ENCODE measurements at regions not wholly inside any gene's neighbourhood (a gene's known extent, or its start where the extent isn't known, plus 50 kb on each side); places are given as distances from the start of the nearest gene placed in this dataset.
A peak's percentile ranks its signal among the peaks of the same experiment; 100 is the strongest.

DNA sequence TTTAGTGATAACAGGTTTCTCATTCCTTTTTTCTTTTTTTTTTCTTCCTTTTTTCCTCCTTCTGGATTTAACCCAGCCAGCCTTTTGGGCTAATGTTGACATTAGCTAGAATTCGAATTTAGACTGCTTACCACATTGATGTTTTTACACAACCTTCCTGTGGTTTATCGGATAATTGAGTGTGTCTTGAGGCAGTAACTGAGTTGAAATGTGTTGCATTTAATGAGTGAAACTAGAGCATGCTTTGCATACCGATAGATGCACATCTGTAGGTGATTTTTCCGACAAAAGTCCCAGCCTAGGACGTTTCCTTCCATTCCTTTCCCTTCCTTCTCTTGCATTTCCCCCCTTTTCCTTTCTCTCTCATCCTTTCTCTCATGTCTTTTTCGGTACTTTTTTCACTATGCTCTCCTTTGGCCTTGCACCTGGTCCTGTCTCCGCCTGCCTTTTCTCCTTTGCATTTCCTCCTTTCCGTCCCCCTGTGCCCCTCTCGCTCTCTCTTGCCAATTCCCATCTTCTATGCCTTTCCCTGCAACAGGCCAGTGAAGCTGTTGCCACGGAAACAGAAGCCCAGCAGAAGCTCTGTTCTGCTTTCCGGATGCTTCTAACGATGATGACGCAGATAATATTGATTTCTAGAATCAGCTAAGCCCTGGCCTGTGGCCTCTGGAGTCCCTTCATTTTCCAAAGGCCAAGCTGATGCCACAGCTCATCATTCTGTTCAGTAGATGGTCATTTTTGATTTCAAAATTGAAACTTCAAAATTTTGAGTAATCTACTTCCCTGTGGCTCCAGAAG, 76.1 kb downstream of the SLC25A47 start:
- DNase-seq (ENCODE audit: low spot score): no peak

DNA sequence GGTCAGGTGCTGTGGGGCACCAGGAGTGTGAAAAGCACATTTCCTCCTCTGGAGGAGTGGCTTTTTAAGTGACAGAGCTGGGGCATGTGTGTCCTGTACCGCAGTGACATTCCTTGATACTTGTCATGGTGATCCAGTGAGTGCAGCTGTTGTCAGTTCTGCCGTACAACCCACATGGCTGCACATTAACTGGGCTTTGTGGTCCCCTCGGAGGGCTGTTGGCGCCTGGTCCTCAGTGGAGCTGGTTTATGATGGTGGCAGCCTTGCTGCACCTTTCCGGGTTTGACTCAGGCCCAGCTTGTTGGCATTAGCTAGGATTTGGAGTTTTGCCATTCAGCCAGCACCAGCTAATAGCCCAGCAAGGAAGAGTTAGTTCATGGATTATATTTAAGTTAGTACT, 77.0 kb downstream of the SLC25A47 start:
- peak; percentile 46 for DNase-seq (ENCODE audit: low spot score)

DNA sequence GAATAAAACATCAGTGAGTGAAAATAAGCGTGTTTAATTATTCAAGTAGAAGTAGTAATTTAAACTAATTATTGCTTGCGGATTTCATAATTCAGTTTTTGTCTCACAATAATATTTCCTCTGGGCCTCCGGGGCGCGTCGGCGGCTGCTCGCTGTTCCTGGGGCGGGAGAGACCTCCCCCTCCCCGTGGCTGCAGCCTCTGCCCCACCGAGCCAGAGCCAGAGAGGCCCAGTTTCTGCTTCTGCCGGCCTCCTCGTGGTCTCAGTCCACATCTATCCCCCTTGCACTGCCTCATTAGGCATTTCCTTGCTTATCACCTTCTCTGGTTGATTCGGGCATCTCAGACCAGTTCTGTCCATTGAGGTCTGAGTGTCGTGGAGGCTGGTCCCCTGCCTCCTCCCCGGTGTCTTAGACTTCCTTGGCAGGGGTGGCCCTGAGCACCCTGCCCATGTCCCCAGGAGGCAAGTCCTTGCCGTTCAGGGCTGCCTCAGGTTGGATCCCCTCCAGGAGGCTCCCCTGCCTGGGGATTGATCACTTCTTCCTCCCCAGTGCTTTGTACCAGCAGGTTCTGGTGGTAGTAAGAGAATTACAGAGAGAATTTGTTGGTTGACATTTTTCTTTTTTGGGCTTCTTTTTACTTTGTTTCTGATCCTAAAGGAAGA, 78.0 kb downstream of the SLC25A47 start:
- DNase-seq (ENCODE audit: low spot score): no peak

DNA sequence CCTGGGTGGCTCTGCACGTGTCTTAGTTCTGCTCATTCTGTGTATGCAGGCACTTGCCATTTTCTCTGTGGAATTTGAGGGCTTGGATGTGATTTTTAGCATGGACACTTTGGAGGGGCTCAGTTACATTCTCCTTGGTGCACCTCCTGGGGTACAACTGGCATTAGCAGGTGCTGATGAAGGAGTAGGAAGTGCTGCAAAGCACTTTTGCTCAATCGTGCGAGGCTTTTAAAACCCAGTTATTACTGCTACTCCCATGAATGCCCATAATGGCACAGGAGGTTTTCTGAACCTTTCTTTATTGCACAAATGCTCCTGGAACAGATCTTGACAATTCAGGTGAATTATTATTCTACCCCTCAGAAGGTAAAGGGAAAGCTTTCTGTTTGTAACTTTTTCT, 78.7 kb downstream of the SLC25A47 start:
- DNase-seq (ENCODE audit: low spot score): no peak

DNA sequence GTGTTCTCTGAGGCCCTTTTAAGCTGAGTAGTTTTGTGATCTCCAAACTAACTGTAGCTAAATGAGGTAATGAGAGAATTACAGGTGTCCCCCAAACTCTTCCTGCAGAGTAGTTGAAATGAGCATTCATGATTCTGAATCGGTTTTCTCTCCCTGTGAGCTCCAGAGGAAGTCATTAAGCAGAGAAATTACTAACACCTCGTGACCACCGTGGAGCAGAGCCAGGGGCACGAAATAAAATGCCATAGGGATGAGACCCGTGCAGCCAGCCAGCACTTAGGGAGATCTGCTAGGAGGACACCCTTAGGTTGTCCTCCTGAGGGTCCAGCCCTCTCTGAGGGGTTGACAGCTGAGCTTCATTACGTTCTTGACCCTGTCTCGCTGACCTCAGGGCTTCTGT, 79.5 kb downstream of the SLC25A47 start:
- DNase-seq (ENCODE audit: low spot score): no peak

DNA sequence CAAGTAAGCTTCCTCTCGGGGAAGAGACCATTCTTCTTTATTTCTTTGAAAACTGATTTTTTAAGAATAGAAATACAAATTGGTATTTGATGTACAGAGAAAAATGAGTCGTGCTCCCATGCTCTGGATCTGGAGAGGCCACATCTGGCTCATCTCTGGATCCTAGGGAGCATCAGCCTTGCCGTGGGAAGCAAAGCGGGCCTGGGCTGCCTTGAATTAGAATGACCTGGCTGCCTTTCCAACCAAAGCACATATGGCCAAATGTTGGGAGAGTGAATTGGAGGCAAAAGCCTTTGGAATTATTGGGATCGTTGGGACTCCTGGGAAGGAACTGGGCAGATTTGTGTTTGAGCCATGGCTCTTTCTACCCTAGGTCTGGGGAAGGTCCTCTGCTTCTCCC, 80.0 kb downstream of the SLC25A47 start:
- DNase-seq (ENCODE audit: low spot score): no peak

DNA sequence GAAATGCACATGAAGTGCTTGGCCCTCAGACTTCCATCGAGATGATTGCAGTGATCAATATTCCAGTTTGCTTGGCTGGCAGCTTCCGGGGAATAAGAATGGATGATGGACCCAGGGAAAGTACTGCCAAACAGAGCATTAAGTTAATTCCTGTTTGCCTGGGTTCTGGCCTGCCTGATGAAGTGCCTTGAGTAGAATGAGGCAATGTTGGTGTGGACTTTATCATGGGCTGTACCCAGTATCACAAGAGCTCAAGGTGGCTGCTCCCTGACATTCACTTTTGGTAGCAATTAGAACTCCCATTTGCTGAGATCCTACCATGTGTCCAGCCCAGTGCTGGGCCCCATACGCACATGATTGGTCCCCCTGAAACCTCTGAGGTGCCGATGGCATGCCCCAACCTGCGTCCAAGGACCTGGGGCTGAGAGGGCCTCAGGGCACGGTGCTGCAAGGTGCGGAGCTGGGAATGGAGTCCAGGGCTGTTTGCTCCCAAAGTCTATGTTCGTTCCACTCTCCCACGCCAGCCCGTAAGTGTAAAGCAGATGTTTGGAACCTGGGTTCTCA, 80.7 kb downstream of the SLC25A47 start:
- DNase-seq (ENCODE audit: low spot score): no peak

DNA sequence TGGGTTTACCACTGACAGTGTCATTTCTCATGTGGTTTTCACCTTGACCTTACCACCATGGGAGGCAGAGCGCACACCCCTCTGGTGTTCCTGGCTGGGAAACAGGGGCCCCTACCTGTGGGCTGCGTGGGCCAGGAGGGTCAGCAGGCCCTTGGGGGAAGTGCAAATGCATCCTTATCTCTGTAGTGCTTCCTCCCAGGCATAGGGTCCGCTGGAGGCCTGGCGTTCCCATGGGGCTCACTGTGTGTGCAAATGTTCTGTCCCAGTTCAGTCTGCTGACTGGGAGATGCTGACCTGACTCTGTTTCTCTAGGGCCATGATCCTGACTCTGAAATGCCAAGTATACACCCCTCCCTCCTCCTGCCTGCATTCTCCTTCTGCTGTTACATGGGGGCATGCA, 81.3 kb downstream of the SLC25A47 start:
- no peak for DNase-seq (ENCODE audit: low spot score)

DNA sequence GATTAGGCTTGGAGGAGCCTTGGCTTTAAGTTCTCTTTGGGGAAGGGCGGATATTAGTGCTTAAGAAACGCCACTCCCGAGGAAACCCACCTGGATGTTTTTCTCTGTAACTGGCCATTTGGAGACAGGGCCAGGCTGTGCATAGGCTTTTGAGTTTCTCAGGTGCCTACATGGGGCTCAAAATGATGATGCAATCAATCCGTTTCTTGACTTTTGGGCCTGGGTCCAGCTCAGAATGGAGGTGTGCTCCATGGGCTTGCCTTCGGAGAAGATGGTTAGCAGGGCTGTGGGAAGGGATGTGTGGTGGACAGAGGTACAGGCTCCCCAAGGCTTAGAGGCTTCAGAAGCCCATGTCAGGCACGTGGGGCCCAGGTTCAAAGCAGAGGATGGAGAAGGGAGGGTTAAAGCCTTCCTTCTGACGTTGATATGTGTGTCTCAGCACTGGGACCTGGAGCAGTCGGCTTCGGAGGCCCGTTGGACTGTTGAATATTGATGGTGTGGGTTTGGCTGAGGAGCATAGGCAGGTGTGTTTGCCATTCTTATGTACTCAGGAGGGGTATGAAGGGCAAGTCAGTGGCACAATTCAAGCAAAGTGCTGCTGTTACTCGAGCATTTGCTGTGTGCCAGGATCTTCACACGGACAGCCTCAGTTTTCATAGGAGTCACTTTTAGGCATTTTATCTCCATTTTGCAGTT, 82.8 kb downstream of the SLC25A47 start:
- DNase-seq (ENCODE audit: low spot score): no peak

DNA sequence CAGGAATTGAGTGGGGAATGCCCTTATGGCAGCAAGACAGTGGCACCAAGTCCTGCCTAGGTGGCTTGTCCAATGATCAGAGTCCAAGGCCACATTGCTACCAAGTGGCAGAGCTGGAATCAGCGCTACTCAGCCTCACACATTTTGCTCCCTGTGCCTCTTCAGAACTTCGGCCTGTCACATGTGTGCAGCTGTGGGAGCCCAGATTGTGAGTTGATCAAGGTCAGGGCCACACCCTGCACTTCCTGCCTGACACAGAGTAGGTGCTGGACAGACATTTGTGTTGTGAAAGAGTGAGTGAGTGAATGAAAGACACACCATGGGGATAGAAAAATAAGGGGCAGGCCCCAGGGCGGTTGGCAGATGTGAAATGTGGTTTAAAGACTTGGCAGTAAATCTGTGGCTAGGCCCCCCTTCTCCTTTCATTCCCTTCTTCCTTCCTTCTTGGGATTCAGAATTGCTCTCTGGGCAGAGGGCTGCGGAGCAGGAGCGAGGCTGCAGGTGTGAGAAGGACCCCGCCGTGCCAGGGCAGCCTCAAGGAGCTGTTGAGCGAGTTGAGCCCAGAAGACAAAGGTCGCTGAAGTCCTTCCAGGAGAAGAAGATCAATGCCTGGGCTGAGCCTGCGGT, 83.5 kb downstream of the SLC25A47 start:
- DNase-seq (ENCODE audit: low spot score): peak; percentile 77

DNA sequence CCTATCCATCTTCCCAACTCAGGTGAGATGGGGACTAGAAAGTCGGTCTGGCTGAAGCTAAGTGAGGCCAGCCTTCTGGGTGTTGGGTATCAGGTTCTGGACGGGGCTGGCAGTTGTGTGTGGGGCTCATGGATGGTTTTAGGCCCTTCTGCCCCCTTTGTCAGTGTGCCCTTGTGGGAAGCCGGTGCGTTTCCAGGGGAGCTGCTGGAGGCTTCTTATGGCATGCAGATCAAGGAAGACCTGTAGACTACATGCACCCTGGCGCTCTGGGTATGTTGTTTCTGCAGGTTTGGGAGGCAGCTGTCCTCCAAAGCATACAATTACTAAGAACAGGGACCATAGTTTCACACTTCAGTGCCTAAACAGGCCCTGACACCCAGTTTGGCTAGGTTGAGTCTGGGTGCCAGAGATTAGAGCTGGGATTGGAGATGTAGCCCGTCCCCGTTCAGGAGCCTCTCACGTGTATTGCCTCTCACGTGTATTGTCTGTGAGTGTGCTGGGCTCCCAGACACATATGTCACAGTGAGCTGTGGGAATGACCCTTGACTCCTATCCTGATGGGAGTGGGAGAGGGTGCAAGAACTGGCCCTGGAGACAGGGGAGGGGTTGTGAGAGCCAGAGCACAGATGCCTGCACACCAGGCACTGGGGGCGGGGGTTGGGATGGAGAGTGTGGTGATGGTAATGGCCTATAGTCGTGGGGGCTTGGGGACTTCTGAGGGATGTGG, 84.4 kb downstream of the SLC25A47 start:
- DNase-seq (ENCODE audit: low spot score): no peak

DNA sequence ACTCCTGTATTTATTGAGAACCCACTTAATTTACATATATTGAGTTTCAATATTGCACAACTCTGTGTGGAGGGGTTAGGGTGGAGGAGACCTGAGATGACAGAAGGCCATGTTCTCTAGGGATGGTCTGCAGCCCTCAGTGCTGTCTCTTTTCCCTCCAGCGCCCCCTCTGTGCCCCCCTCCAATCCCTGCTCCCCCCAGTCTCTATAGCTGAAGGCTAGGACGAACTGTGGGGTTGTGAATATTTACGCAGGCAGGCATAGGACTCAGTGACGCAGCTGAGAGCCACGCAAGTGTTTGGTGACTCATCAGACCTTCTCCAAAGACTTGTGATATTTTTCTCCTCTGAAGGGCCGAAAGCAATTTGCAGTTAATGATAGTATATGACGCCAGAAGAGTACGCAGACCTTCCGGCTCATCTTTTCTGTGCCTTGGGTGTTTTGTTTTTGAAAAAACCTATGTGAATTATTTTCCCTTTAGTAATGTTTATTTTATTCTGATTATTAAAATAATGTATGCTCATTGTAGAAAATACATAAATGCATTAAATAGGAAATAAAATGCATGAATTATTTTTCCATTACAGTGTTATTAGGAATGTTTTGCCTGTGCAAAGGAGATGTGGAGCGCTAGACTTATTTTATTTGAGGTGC, 85.3 kb downstream of the SLC25A47 start:
- DNase-seq (ENCODE audit: low spot score): peak; percentile 48

DNA sequence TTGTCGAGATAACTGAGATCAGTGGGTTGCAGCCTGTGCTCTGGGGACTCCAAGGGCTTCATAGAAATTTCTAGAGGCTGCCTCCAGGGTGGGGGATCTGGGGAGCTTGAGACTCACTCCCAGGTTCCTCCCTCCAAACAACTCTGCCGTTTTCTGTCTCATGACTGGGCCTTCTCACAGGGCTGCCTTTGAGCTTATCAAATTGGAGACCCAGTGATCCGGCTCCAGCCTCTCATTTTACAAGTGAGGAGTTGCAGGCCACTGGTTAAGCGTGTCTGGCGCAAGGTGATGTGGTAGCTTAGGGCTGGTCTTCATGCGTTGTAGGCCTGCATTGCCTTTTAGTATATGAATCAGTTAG, 85.8 kb downstream of the SLC25A47 start:
- no peak for DNase-seq (ENCODE audit: low spot score)

DNA sequence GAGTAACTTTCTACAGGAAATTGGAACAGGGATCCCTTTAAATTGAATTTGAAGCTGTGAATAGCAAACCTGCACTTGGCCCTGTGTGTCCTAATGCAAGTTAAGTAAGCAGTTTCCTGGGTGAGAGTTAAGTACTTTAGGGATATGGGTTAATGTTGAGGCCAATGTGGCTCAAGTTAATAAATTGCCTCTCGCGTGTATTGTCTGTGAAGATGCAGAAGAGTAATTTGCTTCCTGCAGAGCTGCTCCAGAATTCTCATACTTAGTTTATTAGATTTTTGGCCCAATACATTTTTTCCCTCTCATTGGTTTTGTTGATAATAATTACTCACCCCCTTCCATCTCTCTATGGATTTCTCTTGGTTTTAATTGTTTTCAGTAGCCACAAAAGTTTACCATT, 86.5 kb downstream of the SLC25A47 start:
- no peak for DNase-seq (ENCODE audit: low spot score)

DNA sequence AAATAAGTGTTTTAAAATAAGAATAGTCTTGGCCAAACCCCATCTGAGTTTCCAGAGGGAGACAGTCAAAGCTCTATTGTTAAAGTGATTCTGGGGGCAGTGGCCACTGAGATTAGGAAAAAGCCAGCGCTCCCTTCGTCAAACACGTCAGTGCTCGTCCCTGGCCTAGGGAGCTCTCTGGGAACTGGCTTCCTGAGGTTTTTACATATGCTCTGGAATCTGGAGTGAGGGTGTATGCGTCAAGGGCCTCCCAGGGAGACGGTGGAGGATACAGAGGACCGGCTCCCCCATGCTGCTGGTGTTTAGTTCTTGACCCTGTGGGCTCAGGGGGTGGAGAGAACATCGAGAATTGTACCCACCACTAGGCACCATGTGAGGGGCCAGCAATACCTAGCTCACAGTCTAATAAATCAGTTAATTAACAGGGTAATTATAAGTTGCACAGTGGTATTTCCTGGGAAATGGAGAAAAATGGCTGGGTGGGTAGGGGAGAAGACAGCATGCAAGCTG, 87.0 kb downstream of the SLC25A47 start:
- no peak for DNase-seq (ENCODE audit: low spot score)

DNA sequence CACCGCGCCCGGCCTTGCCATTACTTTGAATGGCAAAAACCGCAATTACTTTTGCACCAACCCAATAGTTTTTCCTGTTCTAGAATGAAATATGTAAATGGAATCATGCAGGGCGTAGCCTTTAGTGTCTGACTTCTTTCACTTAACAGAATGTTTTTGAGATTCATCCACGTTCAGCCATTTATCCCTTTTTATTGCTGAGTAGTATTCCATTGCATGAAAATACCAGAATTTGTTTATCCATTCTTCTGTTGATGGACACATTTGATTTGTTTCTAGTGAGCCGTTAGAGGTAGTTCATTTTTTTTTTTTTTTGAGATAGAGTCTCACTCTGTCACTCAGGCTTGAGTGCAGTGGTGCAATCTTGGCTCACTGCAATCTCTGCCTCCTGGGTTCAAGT, 90.6 kb downstream of the SLC25A47 start:
- no peak for DNase-seq (ENCODE audit: low spot score)

DNA sequence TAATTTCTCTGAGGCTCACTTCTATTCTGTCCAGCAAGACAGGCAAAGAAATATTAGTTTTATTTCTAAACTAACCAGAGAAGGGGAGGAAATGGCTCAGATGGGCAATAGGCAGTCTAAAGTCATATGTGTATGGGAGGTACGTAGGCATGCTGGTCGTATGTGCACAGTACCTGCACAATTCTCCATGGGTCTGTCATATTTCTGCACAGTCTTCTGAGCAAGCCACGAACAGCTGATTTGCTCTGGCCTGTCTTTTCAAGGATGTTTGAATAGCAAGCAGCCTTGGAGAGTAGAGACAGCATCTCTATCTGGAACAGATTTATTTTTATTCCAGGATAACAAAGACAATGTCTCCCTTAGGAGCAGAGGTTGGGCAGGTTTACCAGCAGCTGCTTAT, 92.1 kb downstream of the SLC25A47 start:
- no peak for DNase-seq (ENCODE audit: low spot score)

DNA sequence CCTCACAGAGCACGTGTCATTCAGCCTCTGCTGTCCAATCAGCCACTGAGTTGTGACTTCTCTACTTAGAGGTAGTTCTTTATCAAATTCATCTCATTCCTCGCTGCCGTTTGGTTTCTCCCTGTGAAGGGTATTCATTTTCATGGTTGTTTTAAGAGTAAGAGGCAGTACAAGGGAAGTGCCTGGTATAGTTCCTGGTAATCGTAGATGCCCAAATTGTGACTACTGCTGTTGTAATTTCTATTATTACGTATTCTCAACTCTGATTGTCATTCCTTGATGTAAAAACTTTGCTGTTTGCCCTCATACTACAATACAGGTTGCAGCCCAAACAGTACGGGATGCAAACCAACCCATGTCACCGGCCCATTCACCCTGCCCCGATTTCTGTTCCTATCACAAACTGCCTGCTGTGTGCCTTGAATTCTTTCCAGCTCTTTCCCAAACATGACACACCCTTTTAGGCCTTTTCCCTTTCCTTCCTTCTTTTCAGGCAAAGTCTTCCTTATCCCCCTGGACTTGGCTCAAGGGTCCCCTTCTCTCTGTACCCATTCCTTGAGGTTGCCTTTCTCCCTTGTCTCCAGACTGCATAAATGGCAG, 93.0 kb downstream of the SLC25A47 start:
- DNase-seq (ENCODE audit: low spot score): no peak

DNA sequence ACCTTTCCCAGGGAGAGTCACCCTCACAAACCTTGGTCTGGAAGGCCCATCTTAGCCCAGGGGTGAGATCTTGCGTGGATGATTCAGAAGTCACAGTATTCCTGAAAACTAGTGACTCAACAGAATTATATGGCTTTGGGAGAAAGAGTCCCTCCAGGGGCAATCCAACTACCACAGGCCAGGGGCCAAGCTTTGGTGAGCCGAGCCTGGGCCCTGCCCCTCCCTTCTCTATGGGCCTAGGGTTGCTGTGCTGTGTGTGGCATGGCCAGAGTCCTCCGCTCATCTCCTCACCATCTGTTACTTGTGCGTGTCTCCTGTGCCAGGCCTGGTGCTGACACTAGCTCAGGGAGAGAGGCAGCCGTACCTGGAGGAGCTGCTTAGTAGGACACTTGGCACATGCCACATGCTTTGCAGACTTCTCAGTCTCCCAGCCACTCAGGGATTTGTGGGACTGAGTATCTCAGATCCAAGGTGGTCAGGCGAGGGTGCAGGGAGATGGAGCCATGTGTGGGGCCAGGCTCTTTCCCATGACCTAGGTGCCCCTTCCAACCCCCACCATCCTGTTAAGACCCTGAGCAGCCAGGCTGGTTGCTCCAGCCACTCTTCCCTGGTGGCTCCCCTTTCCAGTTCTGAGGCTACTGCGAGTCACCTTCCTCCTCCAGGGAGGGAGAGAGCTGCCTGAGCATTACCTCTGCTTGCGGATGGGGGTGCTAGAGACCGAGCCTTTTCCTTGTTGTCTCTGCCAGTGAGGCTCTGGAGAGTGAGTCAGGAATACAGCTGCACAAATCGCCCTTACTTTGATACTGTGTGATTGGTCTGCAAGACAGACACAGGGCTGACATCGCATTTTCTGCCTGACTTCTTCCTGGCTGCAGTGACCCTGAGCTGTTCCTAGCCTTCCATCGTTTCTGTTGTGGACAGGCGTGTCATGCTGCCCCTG, 94.1 kb downstream of the SLC25A47 start:
- peak; percentile 74 for DNase-seq (ENCODE audit: low spot score)
